ENCODE measurements at regions not wholly inside any gene's neighbourhood (a gene's known extent, or its start where the extent isn't known, plus 50 kb on each side); places are given as distances from the start of the nearest gene placed in this dataset.

GRCh38 chr18:11391661-11392060 is 217.7 kb upstream of the SLC35G4 start:
- Histone ChIP-seq H3K4me3 (no peak overlapping the region), H3K27ac (no peak overlapping the region)
- TF ChIP-seq CTCF (IDR thresholded peaks at IDR 0.05): no peak
- DNase-seq (ENCODE audit: low spot score): no peak

- Histone ChIP-seq H3K4me3 (no peak overlapping the region), H3K27ac (no peak overlapping the region)
- DNase-seq (ENCODE audit: low spot score): no peak
- TF ChIP-seq CTCF (IDR thresholded peaks at IDR 0.05): no peak
These were observed 220.4 kb upstream of the SLC35G4 start for GRCh38 chr18:11388755-11389680.

- no peak for DNase-seq (ENCODE audit: low spot score)
- Histone ChIP-seq H3K27ac (no peak overlapping the region), H3K4me3 (no peak overlapping the region)
- TF ChIP-seq CTCF (IDR thresholded peaks at IDR 0.05): no peak
These were observed 221.5 kb upstream of the SLC35G4 start for GRCh38 chr18:11387880-11388279.

- no peak for DNase-seq (ENCODE audit: low spot score)
- no peak for TF ChIP-seq CTCF (IDR thresholded peaks at IDR 0.05)
- Histone ChIP-seq H3K27ac (no peak overlapping the region), H3K4me3 (no peak overlapping the region)
These were observed 226.0 kb upstream of the SLC35G4 start for GRCh38 chr18:11383381-11383780.

GRCh38 chr18:11380968-11381367 is 228.4 kb upstream of the SLC35G4 start:
- Histone ChIP-seq H3K4me3 (no peak overlapping the region), H3K27ac (no peak overlapping the region)
- TF ChIP-seq CTCF (IDR thresholded peaks at IDR 0.05): no peak
- no peak for DNase-seq (ENCODE audit: low spot score)

GRCh38 chr18:11379660-11380059 is 229.7 kb upstream of the SLC35G4 start:
- H3K27ac ChIP-seq: no peak overlapping the region
- no peak for DNase-seq (ENCODE audit: low spot score)
- no peak overlapping the region for H3K4me3 ChIP-seq
- TF ChIP-seq CTCF (IDR thresholded peaks at IDR 0.05): no peak

All from coronary artery (tissue), 2 donors.